ENCODE measurements at regions not wholly inside any gene's neighbourhood (a gene's known extent, or its start where the extent isn't known, plus 50 kb on each side); places are given as distances from the start of the nearest gene placed in this dataset.

DNA sequence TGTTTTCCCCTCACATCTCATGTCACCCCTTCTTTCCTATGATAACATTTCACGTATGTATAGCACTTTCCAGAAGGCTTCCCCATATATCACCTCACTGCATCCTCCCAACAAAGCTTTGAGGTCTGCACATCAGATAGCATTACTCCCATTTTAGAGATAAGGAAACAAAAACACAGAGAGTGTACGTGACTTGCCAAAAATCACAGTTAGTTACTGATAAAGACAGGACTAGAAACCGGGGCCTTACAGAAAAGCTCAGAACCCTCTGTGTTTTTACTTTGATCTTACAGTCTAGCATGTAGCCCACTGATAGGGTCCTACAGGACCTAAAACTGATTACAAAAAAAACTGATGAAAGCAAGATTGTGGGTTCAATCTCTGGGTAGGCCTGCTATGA is 202.9 kb upstream of the CDKN3 start:
- Histone ChIP-seq H3K27me3 (ENCODE audit: insufficient read depth, low read length) (no peaks in the 10 kb centered on the region), H3K9me3 (ENCODE audit: insufficient read depth, low read depth, low read length) (0 out of 2 replicates have a peak, but pooled peaks cover 5% of the 10 kb centered on the region), H3K9ac (ENCODE audit: low read depth, low read length) (no peak overlapping the region), H3K4me3 (ENCODE audit: low read length) (no peak overlapping the region), H3K4me1 (ENCODE audit: insufficient read depth, low read length) (peaks cover 15% of the 10 kb centered on the region), H3K36me3 (ENCODE audit: insufficient read depth, low read length) (no peaks in the 10 kb centered on the region), H3K27ac (ENCODE audit: low read depth, low read length) (no peak overlapping the region)
- 73% methylated on average over 3 of the region's 3 CpGs for WGBS

DNA sequence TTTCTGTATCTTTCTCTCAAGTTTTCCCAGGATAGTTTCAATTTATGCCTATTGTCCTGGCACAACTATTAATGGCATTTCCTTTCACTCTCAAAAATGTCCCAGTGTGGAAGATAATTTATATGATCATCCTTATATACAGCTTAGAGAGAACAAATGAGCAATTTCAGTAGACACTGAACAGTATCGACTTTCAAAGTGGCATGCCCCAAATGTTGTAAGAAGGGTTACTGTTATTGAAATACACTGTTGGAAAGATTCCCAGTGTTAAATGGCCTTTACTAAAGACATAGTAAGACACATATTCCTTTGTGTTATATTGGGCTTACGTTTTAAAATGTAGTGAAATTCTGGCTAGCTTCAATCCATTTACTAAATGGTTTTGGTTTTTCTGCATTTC is 202.3 kb upstream of the CDKN3 start:
- H3K36me3 ChIP-seq (ENCODE audit: insufficient read depth, low read length) = no peaks in the 10 kb centered on the region
- WGBS = 100% methylated on average over 1 of the region's 2 CpGs
- H3K9ac ChIP-seq (ENCODE audit: low read depth, low read length) = no peak overlapping the region
- H3K4me1 ChIP-seq (ENCODE audit: insufficient read depth, low read length) = peaks cover 10% of the 10 kb centered on the region; the same call in 1 of the 2 replicates
- H3K27me3 ChIP-seq (ENCODE audit: insufficient read depth, low read length) = no peaks in the 10 kb centered on the region
- H3K4me3 ChIP-seq (ENCODE audit: low read length) = no peak overlapping the region
- H3K9me3 ChIP-seq (ENCODE audit: insufficient read depth, low read depth, low read length) = 0 out of 2 replicates have a peak, but pooled peaks cover 6% of the 10 kb centered on the region
- no peak overlapping the region for H3K27ac ChIP-seq (ENCODE audit: low read depth, low read length)

DNA sequence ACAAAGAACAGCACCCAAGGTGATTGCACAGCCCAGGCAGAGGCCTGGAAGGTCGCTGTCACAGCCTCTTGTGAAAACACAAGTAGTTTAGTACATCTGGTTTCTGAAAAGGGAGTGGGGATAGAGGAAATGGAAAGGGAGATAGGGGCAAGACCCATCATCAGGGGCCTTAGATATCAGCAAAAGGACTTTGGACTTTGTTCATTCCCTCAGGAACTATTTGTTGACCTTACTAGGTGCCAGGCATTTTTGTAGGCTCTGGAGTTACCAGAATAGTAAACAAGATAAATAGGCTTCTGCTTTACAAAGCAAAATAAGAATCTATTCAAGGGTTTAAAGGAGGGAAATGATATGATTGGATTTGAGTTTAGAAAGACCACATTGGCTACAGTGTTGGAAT is 199.4 kb upstream of the CDKN3 start:
- WGBS = 76% methylated on average over 1 of the region's 1 CpG
- no peak overlapping the region for H3K27ac ChIP-seq (ENCODE audit: low read depth, low read length)
- H3K36me3 ChIP-seq (ENCODE audit: insufficient read depth, low read length) = no peaks in the 10 kb centered on the region
- H3K4me3 ChIP-seq (ENCODE audit: low read length) = no peak overlapping the region
- peaks cover 22% of the 10 kb centered on the region for H3K9me3 ChIP-seq (ENCODE audit: insufficient read depth, low read depth, low read length)
- H3K9ac ChIP-seq (ENCODE audit: low read depth, low read length) = no peak overlapping the region
- H3K4me1 ChIP-seq (ENCODE audit: insufficient read depth, low read length) = no peaks in the 10 kb centered on the region
- no peaks in the 10 kb centered on the region for H3K27me3 ChIP-seq (ENCODE audit: insufficient read depth, low read length)

DNA sequence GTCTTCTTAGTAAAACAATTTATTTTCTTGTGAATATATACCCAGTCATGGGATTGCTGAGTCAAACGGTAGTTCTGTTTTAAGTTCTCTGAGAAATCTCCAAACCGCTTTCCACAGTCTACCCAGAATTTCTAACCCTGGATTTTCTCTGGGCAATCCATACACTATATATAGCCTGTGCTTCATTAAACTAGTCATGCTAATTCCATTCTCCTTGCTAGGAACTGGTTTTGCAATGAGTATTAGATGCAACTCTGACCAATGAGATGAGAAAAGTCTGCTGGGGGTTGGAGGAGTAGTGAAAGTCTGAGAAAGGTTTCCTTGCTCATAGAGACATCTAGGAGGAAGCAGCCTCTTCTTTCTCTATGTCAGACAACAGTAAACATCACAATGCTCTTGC is 196.1 kb upstream of the CDKN3 start:
- Histone ChIP-seq H3K4me3 (ENCODE audit: low read length) (no peak overlapping the region), H3K27me3 (ENCODE audit: insufficient read depth, low read length) (no peaks in the 10 kb centered on the region), H3K27ac (ENCODE audit: low read depth, low read length) (no peak overlapping the region), H3K36me3 (ENCODE audit: insufficient read depth, low read length) (no peaks in the 10 kb centered on the region), H3K4me1 (ENCODE audit: insufficient read depth, low read length) (no peaks in the 10 kb centered on the region), H3K9me3 (ENCODE audit: insufficient read depth, low read depth, low read length) (peaks cover 23% of the 10 kb centered on the region), H3K9ac (ENCODE audit: low read depth, low read length) (no peak overlapping the region)
- WGBS = 94% methylated on average over 2 of the region's 2 CpGs

DNA sequence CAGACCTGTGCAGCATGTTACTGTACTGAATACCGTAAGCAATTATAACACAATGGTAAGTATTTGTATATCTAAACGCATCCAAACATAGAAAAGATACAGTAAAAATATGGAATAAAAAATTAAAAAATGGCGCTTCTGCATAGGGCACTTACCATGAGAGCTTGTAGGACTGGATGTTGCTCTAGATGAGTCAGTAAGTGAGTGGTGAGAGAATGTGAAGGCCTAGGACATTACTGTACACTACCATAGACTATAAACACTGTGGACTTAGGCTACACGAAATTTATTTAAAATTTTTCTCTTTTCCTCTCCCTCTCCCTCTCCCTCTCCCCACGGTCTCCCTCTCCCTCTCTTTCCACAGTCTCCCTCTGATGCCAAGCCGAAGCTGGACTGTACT is 194.5 kb upstream of the CDKN3 start:
- H3K36me3 ChIP-seq (ENCODE audit: insufficient read depth, low read length) = no peaks in the 10 kb centered on the region
- WGBS = 99% methylated on average over 6 of the region's 6 CpGs
- H3K4me1 ChIP-seq (ENCODE audit: insufficient read depth, low read length) = no peaks in the 10 kb centered on the region
- peaks cover 23% of the 10 kb centered on the region for H3K9me3 ChIP-seq (ENCODE audit: insufficient read depth, low read depth, low read length)
- no peak overlapping the region for H3K27ac ChIP-seq (ENCODE audit: low read depth, low read length)
- no peak overlapping the region for H3K9ac ChIP-seq (ENCODE audit: low read depth, low read length)
- no peaks in the 10 kb centered on the region for H3K27me3 ChIP-seq (ENCODE audit: insufficient read depth, low read length)
- H3K4me3 ChIP-seq (ENCODE audit: low read length) = no peak overlapping the region

DNA sequence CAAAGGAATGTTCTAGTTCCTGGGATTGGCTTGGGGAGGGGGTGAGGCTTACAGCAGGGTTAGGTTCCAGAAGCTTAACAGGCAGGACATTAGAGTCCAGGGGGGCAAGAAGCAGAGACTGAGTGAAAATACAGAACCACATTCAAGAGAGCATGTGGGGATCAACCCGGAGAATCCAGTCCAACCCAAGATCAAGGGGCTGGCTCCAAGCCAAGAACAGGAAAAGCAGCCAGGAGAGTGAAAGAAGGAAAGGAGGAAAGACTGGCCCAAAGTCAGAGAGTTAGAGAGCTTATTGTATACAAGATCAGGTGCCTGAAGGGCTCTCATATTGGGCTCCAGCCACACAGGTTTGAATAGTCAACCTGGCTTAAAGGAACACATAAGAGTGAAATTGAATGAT is 190.3 kb upstream of the CDKN3 start:
- no peaks in the 10 kb centered on the region for H3K27me3 ChIP-seq (ENCODE audit: insufficient read depth, low read length)
- peaks cover 5% of the 10 kb centered on the region; the same call in 1 of the 2 replicates for H3K4me1 ChIP-seq (ENCODE audit: insufficient read depth, low read length)
- no peaks in the 10 kb centered on the region for H3K36me3 ChIP-seq (ENCODE audit: insufficient read depth, low read length)
- H3K4me3 ChIP-seq (ENCODE audit: low read length) = no peak overlapping the region
- no peak overlapping the region for H3K27ac ChIP-seq (ENCODE audit: low read depth, low read length)
- H3K9ac ChIP-seq (ENCODE audit: low read depth, low read length) = no peak overlapping the region
- H3K9me3 ChIP-seq (ENCODE audit: insufficient read depth, low read depth, low read length) = peaks cover 9% of the 10 kb centered on the region
- 84% methylated on average over 1 of the region's 1 CpG for WGBS

DNA sequence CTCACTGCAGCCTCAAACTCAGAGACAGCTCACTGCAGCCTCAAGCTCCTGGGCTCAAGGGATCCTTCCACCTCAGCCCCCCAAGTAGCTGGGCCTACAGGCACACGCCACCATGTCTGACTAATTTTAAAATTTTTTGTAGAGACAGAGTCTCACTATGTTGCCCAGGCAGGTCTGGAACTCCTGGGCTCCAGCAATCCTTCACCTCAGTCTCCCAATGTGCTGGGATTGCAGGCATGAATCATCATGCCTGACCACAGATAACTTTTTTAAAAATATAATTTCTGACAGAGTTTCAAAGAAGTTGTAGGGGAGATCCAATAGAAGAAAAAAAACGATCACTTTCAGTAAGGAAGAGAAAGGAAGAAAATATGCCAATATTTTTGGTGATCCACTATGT is 189.7 kb upstream of the CDKN3 start:
- no peak overlapping the region for H3K27ac ChIP-seq (ENCODE audit: low read depth, low read length)
- H3K36me3 ChIP-seq (ENCODE audit: insufficient read depth, low read length) = no peaks in the 10 kb centered on the region
- WGBS = 96% methylated on average over 2 of the region's 2 CpGs
- H3K9ac ChIP-seq (ENCODE audit: low read depth, low read length) = no peak overlapping the region
- no peak overlapping the region for H3K4me3 ChIP-seq (ENCODE audit: low read length)
- H3K27me3 ChIP-seq (ENCODE audit: insufficient read depth, low read length) = no peaks in the 10 kb centered on the region
- peaks cover 3% of the 10 kb centered on the region for H3K9me3 ChIP-seq (ENCODE audit: insufficient read depth, low read depth, low read length)
- H3K4me1 ChIP-seq (ENCODE audit: insufficient read depth, low read length) = peaks cover 9% of the 10 kb centered on the region; the same call in 1 of the 2 replicates

DNA sequence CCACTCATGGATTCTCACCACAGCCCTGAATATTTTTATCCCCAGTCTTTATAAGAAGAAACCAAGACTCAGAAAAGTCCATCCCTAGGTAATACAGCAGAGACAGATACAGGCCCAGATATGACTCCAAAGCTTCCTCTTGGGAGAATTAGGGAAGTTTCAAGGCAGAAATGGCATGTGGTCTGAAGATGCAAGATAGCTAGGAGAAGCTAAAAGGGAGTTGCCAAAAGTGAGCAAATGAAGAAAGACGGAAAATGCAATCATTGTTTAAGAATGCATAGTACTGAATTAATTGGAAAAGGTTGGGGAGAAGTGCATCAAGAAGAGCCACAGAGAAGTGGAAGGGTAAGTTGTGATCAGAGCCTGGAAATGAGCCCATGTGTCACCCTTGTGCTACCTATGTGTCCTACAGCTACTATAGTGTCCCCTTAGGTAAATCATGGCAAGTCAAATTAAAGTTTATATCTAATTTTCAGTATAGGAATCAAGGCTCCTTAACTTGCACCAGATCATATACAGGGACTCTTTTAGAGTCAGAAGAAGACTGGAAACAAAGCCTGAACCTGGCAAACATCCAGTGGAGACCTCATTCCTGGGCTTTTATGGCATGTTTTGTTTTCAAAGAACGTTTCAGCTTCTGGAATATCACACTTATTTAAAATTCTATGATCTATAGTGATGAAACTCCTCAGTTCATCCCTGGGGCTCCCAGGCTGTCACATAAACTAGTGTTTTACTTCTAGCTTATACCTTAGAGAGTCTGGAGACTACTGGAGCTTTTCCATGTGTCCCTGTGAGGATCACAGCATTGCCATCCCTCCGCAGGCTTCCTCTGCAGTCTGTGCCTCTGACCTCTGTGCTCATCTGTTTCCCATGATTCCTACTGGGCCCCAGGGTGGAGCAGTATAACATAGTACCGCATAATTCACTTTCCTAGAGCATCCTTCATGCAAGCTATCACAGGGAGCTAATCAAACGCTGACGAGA is 189.0 kb upstream of the CDKN3 start:
- Histone ChIP-seq H3K4me1 (ENCODE audit: insufficient read depth, low read length) (peaks cover 9% of the 10 kb centered on the region; the same call in 1 of the 2 replicates), H3K27me3 (ENCODE audit: insufficient read depth, low read length) (no peaks in the 10 kb centered on the region), H3K36me3 (ENCODE audit: insufficient read depth, low read length) (no peaks in the 10 kb centered on the region), H3K9me3 (ENCODE audit: insufficient read depth, low read depth, low read length) (0 out of 2 replicates have a peak, but pooled peaks cover 3% of the 10 kb centered on the region), H3K27ac (ENCODE audit: low read depth, low read length) (no peak overlapping the region), H3K4me3 (ENCODE audit: low read length) (no peak overlapping the region), H3K9ac (ENCODE audit: low read depth, low read length) (no peak overlapping the region)
- WGBS = 93% methylated on average over 6 of the region's 6 CpGs

DNA sequence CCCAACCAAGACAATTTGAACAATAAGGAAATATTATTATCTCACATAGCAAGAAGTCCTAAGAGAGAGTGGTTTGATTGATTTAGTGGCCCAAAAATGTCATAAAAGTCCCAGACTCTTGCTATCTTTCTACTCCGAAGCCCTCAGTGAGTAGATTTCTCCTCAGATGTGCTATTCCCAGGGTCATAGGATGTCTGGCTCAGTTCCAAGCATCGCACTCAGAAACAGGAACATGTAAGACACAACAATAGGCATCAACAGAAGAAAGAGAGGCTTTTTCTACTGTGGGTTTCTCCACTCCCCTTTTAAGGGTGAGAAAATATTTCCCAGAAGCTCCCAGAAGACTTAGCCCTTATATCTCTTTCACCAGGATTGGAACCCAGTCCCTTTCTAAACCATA is 188.1 kb upstream of the CDKN3 start:
- Histone ChIP-seq H3K4me1 (ENCODE audit: insufficient read depth, low read length) (peaks cover 9% of the 10 kb centered on the region; the same call in 1 of the 2 replicates), H3K27ac (ENCODE audit: low read depth, low read length) (no peak overlapping the region), H3K9ac (ENCODE audit: low read depth, low read length) (no peak overlapping the region), H3K27me3 (ENCODE audit: insufficient read depth, low read length) (no peaks in the 10 kb centered on the region), H3K36me3 (ENCODE audit: insufficient read depth, low read length) (no peaks in the 10 kb centered on the region), H3K4me3 (ENCODE audit: low read length) (no peak overlapping the region), H3K9me3 (ENCODE audit: insufficient read depth, low read depth, low read length) (0 out of 2 replicates have a peak, but pooled peaks cover 3% of the 10 kb centered on the region)
- WGBS = 91% methylated on average over 2 of the region's 2 CpGs

DNA sequence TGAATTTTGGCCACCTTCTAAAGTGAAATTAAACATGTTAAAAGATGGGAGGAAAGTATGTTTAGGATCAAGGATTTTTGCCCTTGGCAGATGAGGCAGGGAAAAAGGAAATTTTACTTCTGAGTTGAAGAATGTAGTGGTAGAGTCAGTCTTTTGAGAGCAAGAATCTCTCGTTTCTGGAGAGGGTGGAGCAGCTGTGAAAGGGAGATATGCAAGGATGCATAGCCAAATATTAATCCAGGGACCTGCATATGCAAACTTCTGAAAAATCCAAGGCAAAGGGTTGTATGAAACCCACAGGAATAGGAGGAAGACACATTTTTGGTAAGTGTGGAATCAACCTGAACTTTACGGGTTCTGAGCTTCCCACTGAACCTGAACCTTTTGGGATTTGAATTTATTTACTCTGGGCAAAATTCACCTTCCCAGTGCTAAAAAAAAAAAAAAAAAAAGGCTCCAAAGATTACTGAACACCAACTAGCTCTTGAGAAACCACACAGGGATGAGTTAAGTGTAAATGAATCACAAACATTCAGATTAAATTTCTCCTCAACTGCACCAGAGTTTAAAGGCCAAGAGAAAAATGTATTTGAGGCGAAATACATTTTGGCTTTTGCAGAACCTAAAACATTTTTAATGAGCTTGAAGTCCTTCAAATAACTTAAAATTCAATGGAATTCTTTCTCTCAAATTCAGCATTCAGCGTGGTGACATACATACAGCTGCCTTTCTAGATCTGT is 187.1 kb upstream of the CDKN3 start:
- 87% methylated on average over 4 of the region's 4 CpGs for WGBS
- Histone ChIP-seq H3K4me3 (ENCODE audit: low read length) (no peak overlapping the region), H3K9me3 (ENCODE audit: insufficient read depth, low read depth, low read length) (0 out of 2 replicates have a peak, but pooled peaks cover 3% of the 10 kb centered on the region), H3K9ac (ENCODE audit: low read depth, low read length) (no peak overlapping the region), H3K4me1 (ENCODE audit: insufficient read depth, low read length) (peaks cover 9% of the 10 kb centered on the region; the same call in 1 of the 2 replicates), H3K27me3 (ENCODE audit: insufficient read depth, low read length) (no peaks in the 10 kb centered on the region), H3K36me3 (ENCODE audit: insufficient read depth, low read length) (no peaks in the 10 kb centered on the region), H3K27ac (ENCODE audit: low read depth, low read length) (no peak overlapping the region)

Measured in HUES64 (cell line).